HEK293 (cell line): ENCODE measurements at regions not wholly inside any gene's neighbourhood (a gene's known extent, or its start where the extent isn't known, plus 50 kb on each side); places are given as distances from the start of the nearest gene placed in this dataset.
A peak's percentile ranks its signal among the peaks of the same experiment; 100 is the strongest.
"Not testable (repeated sequence)": the region's sequence is repeated elsewhere in the genome, so short reads cannot be mapped to it uniquely, and the experiment has no call there.

Source experiments
- CTCF ChIA-PET: fragments of 350-600 bp; formaldehyde crosslinking; extraction: SDS; loops from one replicate; lab custom pipeline; 2021; ENCODE audit warnings: antibody characterized with exemption; lab: Yijun Ruan, JAX
- POLR2A ChIA-PET: fragments of 300-600 bp; formaldehyde crosslinking; extraction: SDS; loops from one replicate; lab custom pipeline; 2020; ENCODE audit warnings: antibody characterized with exemption, inconsistent platforms; lab: Yijun Ruan, JAX
- H3K27ac ChIP-seq: fragments of 200-500 bp; sonication (Bioruptor generic); 2 replicates; pipeline ENCODE4 v1.5.1; 2014; ENCODE audit warnings: low read depth, low read length, control low read depth, inconsistent platforms; ENCODE audit errors: extremely low read depth
- H3K36me3 ChIP-seq, 2 experiments: fragments of 200-500 bp in 1 of 2; sonication (Bioruptor generic) in 1 of 2; 1 replicate in 1 of 2; 2 replicates in 1 of 2; pipeline ENCODE4 v1.5.1; 2014 to 2017; ENCODE audit warnings: inconsistent platforms in 2 of 2, low read length in 2 of 2; ENCODE audit not compliant: control insufficient read depth in 2 of 2, insufficient read depth in 1 of 2
- H3K4me1 ChIP-seq: fragments of 200-500 bp; sonication (Bioruptor generic); 2 replicates; pipeline ENCODE4 v1.5.1; 2014; ENCODE audit warnings: mild to moderate bottlenecking, low read length, inconsistent platforms; ENCODE audit not compliant: control insufficient read depth, insufficient read depth
- H3K4me3 ChIP-seq: 2 replicates; pipeline ENCODE4 v1.5.1; 2011; ENCODE audit warnings: low read depth, mild to moderate bottlenecking, control low read depth, low read length, moderate library complexity
- H3K9me3 ChIP-seq: fragments of 200-500 bp; sonication (Bioruptor generic); 2 replicates; pipeline ENCODE4 v1.5.1; 2014; ENCODE audit warnings: low read depth, low read length, inconsistent platforms; ENCODE audit not compliant: control insufficient read depth, insufficient read depth
- ZBTB8A ChIP-seq: fragments of 450-650 bp; formaldehyde crosslinking; IDR thresholded peaks from 2 replicates; pipeline ENCODE4 v1.5.1; 2016; ENCODE audit warnings: missing biosample characterization, missing genetic modification characterization
- ZIC2 ChIP-seq: fragments of 450-650 bp; formaldehyde crosslinking; IDR thresholded peaks from 2 replicates; pipeline ENCODE4 v1.5.1; 2016; ENCODE audit warnings: missing biosample characterization, missing genetic modification characterization
- ZNF140 ChIP-seq: fragments of 450-650 bp; formaldehyde crosslinking; IDR thresholded peaks from 2 replicates; pipeline ENCODE4 v1.5.1; 2016; ENCODE audit warnings: missing biosample characterization, missing genetic modification characterization
- ZNF16 ChIP-seq: fragments of 450-650 bp; formaldehyde crosslinking; IDR thresholded peaks from 2 replicates; pipeline ENCODE4 v1.5.1; 2016; ENCODE audit warnings: low read depth, missing biosample characterization, missing genetic modification characterization
- ZNF23 ChIP-seq: fragments of 450-650 bp; formaldehyde crosslinking; IDR thresholded peaks from 2 replicates; pipeline ENCODE4 v1.5.1; 2016; ENCODE audit warnings: missing biosample characterization, missing genetic modification characterization, borderline replicate concordance
- ZNF426 ChIP-seq: fragments of 450-650 bp; formaldehyde crosslinking; IDR thresholded peaks from 2 replicates; pipeline ENCODE4 v1.5.1; 2017; ENCODE audit warnings: missing biosample characterization, missing genetic modification characterization, mild to moderate bottlenecking, inconsistent platforms, moderate library complexity
- ZNF433 ChIP-seq: fragments of 450-650 bp; formaldehyde crosslinking; IDR thresholded peaks from 2 replicates; pipeline ENCODE4 v1.5.1; 2016; ENCODE audit warnings: missing biosample characterization, missing genetic modification characterization, low read depth
- ZNF510 ChIP-seq: fragments of 450-650 bp; formaldehyde crosslinking; IDR thresholded peaks from 2 replicates; pipeline ENCODE4 v1.5.1; 2018; ENCODE audit warnings: mild to moderate bottlenecking, missing genetic modification characterization, missing biosample characterization; ENCODE audit not compliant: insufficient replicate concordance
- ZNF514 ChIP-seq: fragments of 450-650 bp; formaldehyde crosslinking; IDR thresholded peaks from 2 replicates; pipeline ENCODE4 v1.5.1; 2016; ENCODE audit warnings: missing biosample characterization, missing genetic modification characterization
- ZNF555 ChIP-seq: fragments of 450-650 bp; formaldehyde crosslinking; conservative IDR thresholded peaks from 2 replicates; pipeline ENCODE4 v1.5.1; 2017; ENCODE audit warnings: missing biosample characterization, mild to moderate bottlenecking, missing genetic modification characterization, inconsistent platforms
- ZNF654 ChIP-seq: fragments of 450-650 bp; formaldehyde crosslinking; IDR thresholded peaks from 2 replicates; pipeline ENCODE4 v1.5.1; 2016; ENCODE audit warnings: low read depth, missing biosample characterization, missing genetic modification characterization
- ZXDB ChIP-seq: fragments of 450-650 bp; formaldehyde crosslinking; IDR thresholded peaks from 2 replicates; pipeline ENCODE4 v1.5.1; 2016; ENCODE audit warnings: missing biosample characterization, missing genetic modification characterization
- TF ChIP-seq, protein P1 (sequence below): fragments of 450-650 bp; formaldehyde crosslinking; conservative IDR thresholded peaks from 2 replicates; pipeline ENCODE4 v1.5.1; 2016; ENCODE audit warnings: low read depth, missing biosample characterization, missing genetic modification characterization
- TF ChIP-seq, protein P2 (sequence below): fragments of 450-650 bp; formaldehyde crosslinking; conservative IDR thresholded peaks from 2 replicates; pipeline ENCODE4 v1.5.1; 2016; ENCODE audit warnings: low read depth, missing biosample characterization, missing genetic modification characterization

DNA sequence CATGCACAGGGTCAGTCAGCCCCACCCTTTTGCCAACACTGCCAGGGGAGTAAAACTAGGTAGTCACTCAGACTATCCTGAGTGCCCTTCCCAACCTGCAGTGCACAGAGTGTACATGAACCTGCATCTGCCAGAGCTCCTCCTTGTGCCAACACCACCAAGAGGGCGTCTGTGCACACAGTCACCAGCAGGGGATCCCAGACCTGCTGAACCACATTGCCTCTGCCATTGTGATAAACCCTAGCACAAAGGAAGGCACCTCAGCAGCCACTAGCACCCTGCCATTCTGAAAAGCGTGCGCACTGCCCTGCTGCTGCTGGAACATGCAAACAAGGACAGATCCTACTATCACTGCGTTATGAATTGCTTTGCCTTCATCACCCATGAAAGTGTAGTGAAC, 247.8 kb upstream of the POU3F4 start:
- H3K27ac ChIP-seq, result no peak overlapping the region
- no peaks in the 10 kb centered on the region; the same call in 1 of the 2 replicates for H3K9me3 ChIP-seq
- CTCF ChIA-PET, result no interaction called here
- TF ChIP-seq ZIC2 (tag by site-specific recombination), result no peak
- TF ChIP-seq ZNF16 (tag by site-specific recombination), result no peak
- TF ChIP-seq ZNF23 (tag by site-specific recombination), result no peak
- TF ChIP-seq, protein P1, sequence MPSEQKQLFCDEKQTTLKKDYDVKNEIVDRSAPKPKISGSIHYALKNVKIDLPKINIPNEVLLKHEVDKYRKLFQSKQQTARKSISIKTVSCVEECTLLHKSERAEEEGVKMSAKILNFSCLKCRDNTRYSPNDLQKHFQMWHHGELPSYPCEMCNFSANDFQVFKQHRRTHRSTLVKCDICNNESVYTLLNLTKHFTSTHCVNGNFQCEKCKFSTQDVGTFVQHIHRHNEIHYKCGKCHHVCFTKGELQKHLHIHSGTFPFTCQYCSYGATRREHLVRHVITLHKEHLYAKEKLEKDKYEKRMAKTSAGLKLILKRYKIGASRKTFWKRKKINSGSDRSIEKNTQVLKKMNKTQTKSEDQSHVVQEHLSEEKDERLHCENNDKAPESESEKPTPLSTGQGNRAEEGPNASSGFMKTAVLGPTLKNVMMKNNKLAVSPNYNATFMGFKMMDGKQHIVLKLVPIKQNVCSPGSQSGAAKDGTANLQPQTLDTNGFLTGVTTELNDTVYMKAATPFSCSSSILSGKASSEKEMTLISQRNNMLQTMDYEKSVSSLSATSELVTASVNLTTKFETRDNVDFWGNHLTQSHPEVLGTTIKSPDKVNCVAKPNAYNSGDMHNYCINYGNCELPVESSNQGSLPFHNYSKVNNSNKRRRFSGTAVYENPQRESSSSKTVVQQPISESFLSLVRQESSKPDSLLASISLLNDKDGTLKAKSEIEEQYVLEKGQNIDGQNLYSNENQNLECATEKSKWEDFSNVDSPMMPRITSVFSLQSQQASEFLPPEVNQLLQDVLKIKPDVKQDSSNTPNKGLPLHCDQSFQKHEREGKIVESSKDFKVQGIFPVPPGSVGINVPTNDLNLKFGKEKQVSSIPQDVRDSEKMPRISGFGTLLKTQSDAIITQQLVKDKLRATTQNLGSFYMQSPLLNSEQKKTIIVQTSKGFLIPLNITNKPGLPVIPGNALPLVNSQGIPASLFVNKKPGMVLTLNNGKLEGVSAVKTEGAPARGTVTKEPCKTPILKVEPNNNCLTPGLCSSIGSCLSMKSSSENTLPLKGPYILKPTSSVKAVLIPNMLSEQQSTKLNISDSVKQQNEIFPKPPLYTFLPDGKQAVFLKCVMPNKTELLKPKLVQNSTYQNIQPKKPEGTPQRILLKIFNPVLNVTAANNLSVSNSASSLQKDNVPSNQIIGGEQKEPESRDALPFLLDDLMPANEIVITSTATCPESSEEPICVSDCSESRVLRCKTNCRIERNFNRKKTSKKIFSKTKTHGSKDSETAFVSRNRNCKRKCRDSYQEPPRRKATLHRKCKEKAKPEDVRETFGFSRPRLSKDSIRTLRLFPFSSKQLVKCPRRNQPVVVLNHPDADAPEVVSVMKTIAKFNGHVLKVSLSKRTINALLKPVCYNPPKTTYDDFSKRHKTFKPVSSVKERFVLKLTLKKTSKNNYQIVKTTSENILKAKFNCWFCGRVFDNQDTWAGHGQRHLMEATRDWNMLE (tag by site-specific recombination), result no peak
- no peak for TF ChIP-seq ZNF514 (tag by site-specific recombination)
- TF ChIP-seq, all 188 proteins: peak for 0
- no peaks in the 10 kb centered on the region for H3K4me1 ChIP-seq
- H3K36me3 ChIP-seq, result no peaks in the 10 kb centered on the region
- no peak overlapping the region for H3K4me3 ChIP-seq
- POLR2A ChIA-PET, result no interaction called here

DNA sequence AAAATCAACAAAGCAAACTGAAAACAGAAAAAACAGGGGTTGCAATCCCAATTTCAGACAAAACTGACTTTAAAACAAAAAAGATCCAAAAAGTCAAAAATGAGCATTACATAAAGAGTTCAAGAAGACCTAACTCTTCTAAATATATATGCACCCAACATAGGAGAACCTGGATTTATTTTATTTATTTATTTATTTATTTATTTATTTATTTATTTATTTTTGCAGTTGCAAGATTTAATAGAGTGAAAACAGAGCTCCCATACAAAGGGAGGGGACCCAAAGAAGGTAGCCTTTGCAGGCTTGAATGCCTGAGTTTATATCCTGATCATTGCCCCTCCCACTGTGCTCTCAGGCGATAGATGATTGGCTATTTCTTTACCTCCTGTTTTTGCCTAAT, 245.9 kb upstream of the POU3F4 start:
- H3K9me3 ChIP-seq, H3K36me3 ChIP-seq, H3K4me1 ChIP-seq, H3K4me3 ChIP-seq, H3K27ac ChIP-seq, POLR2A ChIA-PET: not testable (repeated sequence)
- TF ChIP-seq ZBTB8A (tag by site-specific recombination) (peak; percentile 53; the same call in 1 of the 2 replicates), ZNF510 (tag by site-specific recombination) (peak; percentile 7), ZNF654 (tag by site-specific recombination) (peak; percentile 14; the same call in 1 of the 2 replicates), ZNF426 (tag by site-specific recombination) (peak; percentile 72), ZNF433 (tag by site-specific recombination) (0 out of 2 replicates have a peak, but pooled peaks have one; percentile 16), ZNF140 (tag by site-specific recombination) (0 out of 2 replicates have a peak, but pooled peaks have one; percentile 48), ZXDB (tag by site-specific recombination) (0 out of 2 replicates have a peak, but pooled peaks have one; percentile 26), ZNF555 (peak; percentile 70)
- TF ChIP-seq, protein P2, sequence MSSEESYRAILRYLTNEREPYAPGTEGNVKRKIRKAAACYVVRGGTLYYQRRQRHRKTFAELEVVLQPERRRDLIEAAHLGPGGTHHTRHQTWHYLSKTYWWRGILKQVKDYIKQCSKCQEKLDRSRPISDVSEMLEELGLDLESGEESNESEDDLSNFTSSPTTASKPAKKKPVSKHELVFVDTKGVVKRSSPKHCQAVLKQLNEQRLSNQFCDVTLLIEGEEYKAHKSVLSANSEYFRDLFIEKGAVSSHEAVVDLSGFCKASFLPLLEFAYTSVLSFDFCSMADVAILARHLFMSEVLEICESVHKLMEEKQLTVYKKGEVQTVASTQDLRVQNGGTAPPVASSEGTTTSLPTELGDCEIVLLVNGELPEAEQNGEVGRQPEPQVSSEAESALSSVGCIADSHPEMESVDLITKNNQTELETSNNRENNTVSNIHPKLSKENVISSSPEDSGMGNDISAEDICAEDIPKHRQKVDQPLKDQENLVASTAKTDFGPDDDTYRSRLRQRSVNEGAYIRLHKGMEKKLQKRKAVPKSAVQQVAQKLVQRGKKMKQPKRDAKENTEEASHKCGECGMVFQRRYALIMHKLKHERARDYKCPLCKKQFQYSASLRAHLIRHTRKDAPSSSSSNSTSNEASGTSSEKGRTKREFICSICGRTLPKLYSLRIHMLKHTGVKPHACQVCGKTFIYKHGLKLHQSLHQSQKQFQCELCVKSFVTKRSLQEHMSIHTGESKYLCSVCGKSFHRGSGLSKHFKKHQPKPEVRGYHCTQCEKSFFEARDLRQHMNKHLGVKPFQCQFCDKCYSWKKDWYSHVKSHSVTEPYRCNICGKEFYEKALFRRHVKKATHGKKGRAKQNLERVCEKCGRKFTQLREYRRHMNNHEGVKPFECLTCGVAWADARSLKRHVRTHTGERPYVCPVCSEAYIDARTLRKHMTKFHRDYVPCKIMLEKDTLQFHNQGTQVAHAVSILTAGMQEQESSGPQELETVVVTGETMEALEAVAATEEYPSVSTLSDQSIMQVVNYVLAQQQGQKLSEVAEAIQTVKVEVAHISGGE (tag by site-specific recombination), result peak; percentile 63
- TF ChIP-seq, protein P1 (tag by site-specific recombination), result peak; percentile 59
- CTCF ChIA-PET, result interaction anchor here (0.6 kb wide), 1 partner anchor 271 kb away, joined by 3 read pairs; no protein-coding TSS in a partner anchor
